GM18909 (cell line): ENCODE measurements at regions not wholly inside any gene's neighbourhood (a gene's known extent, or its start where the extent isn't known, plus 50 kb on each side); places are given as distances from the start of the nearest gene placed in this dataset.

Source experiments
- ATAC-seq: cut with Tn5 transposase; IDR thresholded peaks from one replicate; pipeline ENCODE4 v1.9.1; 2021; ENCODE audit warnings: mild to moderate bottlenecking; ENCODE audit not compliant: unreplicated experiment, poor library complexity

- ATAC-seq: no peak
Measured at GRCh38 chr10:106000721-106001120, 1163.8 kb downstream of the SORCS1 start.

GRCh38 chr10:105993609-105994008, 1170.9 kb downstream of the SORCS1 start:
- ATAC-seq: no peak

- no peak for ATAC-seq
Measured at GRCh38 chr10:105992928-105993327, 1171.6 kb downstream of the SORCS1 start.

GRCh38 chr10:105990529-105990928, 1174.0 kb downstream of the SORCS1 start:
- no peak for ATAC-seq

GRCh38 chr10:105989995-105990394, 1174.5 kb downstream of the SORCS1 start:
- ATAC-seq: no peak

GRCh38 chr10:105988848-105989247, 1175.7 kb downstream of the SORCS1 start:
- ATAC-seq: no peak

GRCh38 chr10:105986912-105987635, 1177.4 kb downstream of the SORCS1 start:
- no peak for ATAC-seq

- ATAC-seq: no peak
Measured at GRCh38 chr10:105986486-105986885, 1178.0 kb downstream of the SORCS1 start.

GRCh38 chr10:105982735-105983134, 1181.8 kb downstream of the SORCS1 start:
- no peak for ATAC-seq

- no peak for ATAC-seq
Measured at GRCh38 chr10:105981679-105982078, 1182.8 kb downstream of the SORCS1 start.

GRCh38 chr10:105974803-105975456, 1189.6 kb downstream of the SORCS1 start:
- no peak for ATAC-seq

- no peak for ATAC-seq
Measured at GRCh38 chr10:105973902-105974301, 1190.6 kb downstream of the SORCS1 start.

GRCh38 chr10:105973360-105973759, 1191.1 kb downstream of the SORCS1 start:
- ATAC-seq: no peak

GRCh38 chr10:105971460-105971859, 1193.0 kb downstream of the SORCS1 start:
- ATAC-seq: no peak

GRCh38 chr10:105969884-105970377, 1194.6 kb downstream of the SORCS1 start:
- ATAC-seq: no peak

- no peak for ATAC-seq
Measured at GRCh38 chr10:105968666-105969065, 1195.8 kb downstream of the SORCS1 start.

- ATAC-seq: no peak
Measured at GRCh38 chr10:105967256-105967655, 1197.2 kb downstream of the SORCS1 start.

- ATAC-seq: no peak
Measured at GRCh38 chr10:105965141-105965540, 1199.4 kb downstream of the SORCS1 start.

GRCh38 chr10:105964009-105964408, 1200.5 kb downstream of the SORCS1 start:
- no peak for ATAC-seq

GRCh38 chr10:105963334-105963884, 1201.1 kb downstream of the SORCS1 start:
- no peak for ATAC-seq

- no peak for ATAC-seq
Measured at GRCh38 chr10:105956550-105956949, 1208.0 kb downstream of the SORCS1 start.
